ENCODE measurements at regions not wholly inside any gene's neighbourhood (a gene's known extent, or its start where the extent isn't known, plus 50 kb on each side); places are given as distances from the start of the nearest gene placed in this dataset.
"Not testable (repeated sequence)": the region's sequence is repeated elsewhere in the genome, so short reads cannot be mapped to it uniquely, and the experiment has no call there.

GRCh38 chr1:55441489-55441888 lies 226.3 kb upstream of the USP24 start:
- no peak overlapping the region for H3K27ac ChIP-seq (ENCODE audit: low read length)
- H3K9me3 ChIP-seq (ENCODE audit: control insufficient read depth, low read length), result no peaks in the 10 kb centered on the region
- H3K4me3 ChIP-seq (ENCODE audit: low read length), result no peak overlapping the region
- DNase-seq, result no peak
- H3K27me3 ChIP-seq (ENCODE audit: control insufficient read depth, insufficient read depth), result no peaks in the 10 kb centered on the region
- intact Hi-C loops (cut with DNase I), result no loop called here
- ATAC-seq, result no peak
- WGBS, result 69% methylated on average over 1 of the region's 1 CpG
- no peaks in the 10 kb centered on the region for H3K4me1 ChIP-seq (ENCODE audit: control insufficient read depth, insufficient read depth, low read length)

DNA sequence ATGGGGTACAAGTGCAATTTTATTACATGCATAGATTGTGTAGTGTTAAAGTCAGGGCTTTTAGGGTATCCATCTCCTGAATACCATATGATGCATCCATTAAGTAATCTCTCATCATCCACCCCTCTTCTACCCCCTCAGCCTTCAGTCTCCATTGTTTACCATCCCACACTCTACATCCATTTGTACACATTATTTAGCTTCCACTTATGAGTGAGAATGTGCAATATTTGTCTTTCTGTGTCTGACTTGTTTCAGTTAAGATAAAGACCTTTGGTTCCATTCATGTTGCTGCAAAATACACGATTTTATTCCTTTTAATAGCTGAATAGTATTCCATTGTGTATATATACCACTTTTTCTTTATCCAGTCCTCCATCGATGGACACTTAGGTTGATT lies 222.5 kb upstream of the USP24 start:
- no peak for DNase-seq
- Histone ChIP-seq H3K9me3 (ENCODE audit: control insufficient read depth, low read length) (no peaks in the 10 kb centered on the region), H3K4me3 (ENCODE audit: low read length) (no peak overlapping the region), H3K27ac (ENCODE audit: low read length) (no peak overlapping the region), H3K27me3 (ENCODE audit: control insufficient read depth, insufficient read depth) (no peaks in the 10 kb centered on the region), H3K4me1 (ENCODE audit: control insufficient read depth, insufficient read depth, low read length) (no peaks in the 10 kb centered on the region)
- intact Hi-C loops (cut with DNase I), result no loop called here
- 0% methylated on average over 2 of the region's 2 CpGs for WGBS
- ATAC-seq, result no peak

GRCh38 chr1:55430720-55431119 lies 215.6 kb upstream of the USP24 start:
- 75% methylated on average over 3 of the region's 3 CpGs for WGBS
- H3K27me3 ChIP-seq (ENCODE audit: control insufficient read depth, insufficient read depth); H3K27ac ChIP-seq (ENCODE audit: low read length); H3K4me1 ChIP-seq (ENCODE audit: control insufficient read depth, insufficient read depth, low read length); intact Hi-C loops (cut with DNase I); H3K4me3 ChIP-seq (ENCODE audit: low read length); H3K9me3 ChIP-seq (ENCODE audit: control insufficient read depth, low read length); ATAC-seq: not testable (repeated sequence)
- peak in 1 of 3 donors; percentile 60 for DNase-seq

GRCh38 chr1:55430206-55430605 lies 215.0 kb upstream of the USP24 start:
- H3K4me1 ChIP-seq (ENCODE audit: control insufficient read depth, insufficient read depth, low read length); H3K27me3 ChIP-seq (ENCODE audit: control insufficient read depth, insufficient read depth); H3K4me3 ChIP-seq (ENCODE audit: low read length); ATAC-seq; H3K27ac ChIP-seq (ENCODE audit: low read length); H3K9me3 ChIP-seq (ENCODE audit: control insufficient read depth, low read length); DNase-seq; intact Hi-C loops (cut with DNase I): not testable (repeated sequence)
- 91% methylated on average over 8 of the region's 8 CpGs for WGBS

GRCh38 chr1:55428944-55429931 lies 214.1 kb upstream of the USP24 start:
- intact Hi-C loops (cut with DNase I), result no loop called here
- no peaks in the 10 kb centered on the region for H3K4me1 ChIP-seq (ENCODE audit: control insufficient read depth, insufficient read depth, low read length)
- no peak overlapping the region for H3K27ac ChIP-seq (ENCODE audit: low read length)
- WGBS, result 58% methylated on average over 9 of the region's 9 CpGs
- DNase-seq (peak in 2 of 3 donors; percentile 67 to 70), ATAC-seq (peak; percentile 92 to 98)
- no peak overlapping the region for H3K4me3 ChIP-seq (ENCODE audit: low read length)
- H3K9me3 ChIP-seq (ENCODE audit: control insufficient read depth, low read length), result no peaks in the 10 kb centered on the region
- no peaks in the 10 kb centered on the region for H3K27me3 ChIP-seq (ENCODE audit: control insufficient read depth, insufficient read depth)

GRCh38 chr1:55428231-55428630 lies 213.1 kb upstream of the USP24 start:
- H3K27me3 ChIP-seq (ENCODE audit: control insufficient read depth, insufficient read depth), result no peaks in the 10 kb centered on the region
- no peak overlapping the region for H3K27ac ChIP-seq (ENCODE audit: low read length)
- DNase-seq, result no peak
- no peaks in the 10 kb centered on the region for H3K9me3 ChIP-seq (ENCODE audit: control insufficient read depth, low read length)
- ATAC-seq, result no peak
- H3K4me3 ChIP-seq (ENCODE audit: low read length), result no peak overlapping the region
- H3K4me1 ChIP-seq (ENCODE audit: control insufficient read depth, insufficient read depth, low read length), result no peaks in the 10 kb centered on the region
- 67% methylated on average over 4 of the region's 4 CpGs for WGBS
- intact Hi-C loops (cut with DNase I), result no loop called here

DNA sequence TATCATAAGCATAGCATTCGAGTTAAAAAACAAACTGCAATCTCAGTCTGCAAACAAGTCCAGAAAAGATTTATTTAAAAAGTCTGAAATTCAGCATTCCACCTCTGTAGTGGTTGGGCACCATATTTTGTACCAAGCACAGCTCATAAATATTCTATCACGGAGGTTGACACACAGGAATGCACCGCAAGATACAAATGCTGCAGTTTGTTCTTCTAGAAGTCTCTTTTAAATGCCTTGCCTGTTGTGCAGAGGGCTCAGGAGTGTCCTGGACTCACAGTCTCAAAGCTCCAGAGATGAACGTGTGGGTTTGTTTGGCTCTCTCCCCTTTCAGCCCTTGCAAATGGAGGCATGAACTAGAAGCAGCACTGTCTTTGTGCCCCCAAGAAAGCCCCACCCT lies 212.4 kb upstream of the USP24 start:
- Histone ChIP-seq H3K27ac (ENCODE audit: low read length) (no peak overlapping the region), H3K4me1 (ENCODE audit: control insufficient read depth, insufficient read depth, low read length) (no peaks in the 10 kb centered on the region), H3K27me3 (ENCODE audit: control insufficient read depth, insufficient read depth) (no peaks in the 10 kb centered on the region), H3K4me3 (ENCODE audit: low read length) (no peak overlapping the region), H3K9me3 (ENCODE audit: control insufficient read depth, low read length) (no peaks in the 10 kb centered on the region)
- no peak for DNase-seq
- WGBS, result 75% methylated on average over 4 of the region's 4 CpGs
- intact Hi-C loops (cut with DNase I), result no loop called here
- ATAC-seq, result no peak

GRCh38 chr1:55426619-55427018 lies 211.5 kb upstream of the USP24 start:
- Histone ChIP-seq H3K9me3 (ENCODE audit: control insufficient read depth, low read length) (no peaks in the 10 kb centered on the region), H3K4me1 (ENCODE audit: control insufficient read depth, insufficient read depth, low read length) (no peaks in the 10 kb centered on the region), H3K4me3 (ENCODE audit: low read length) (no peak overlapping the region), H3K27me3 (ENCODE audit: control insufficient read depth, insufficient read depth) (no peaks in the 10 kb centered on the region), H3K27ac (ENCODE audit: low read length) (no peak overlapping the region)
- DNase-seq (no peak), ATAC-seq (no peak)
- WGBS, result 88% methylated on average over 2 of the region's 2 CpGs
- intact Hi-C loops (cut with DNase I), result no loop called here

- intact Hi-C loops (cut with DNase I), result no loop called here
These were observed 211.0 kb upstream of the USP24 start for GRCh38 chr1:55426156-55426555.

GRCh38 chr1:55425310-55425930 lies 210.3 kb upstream of the USP24 start:
- H3K9me3 ChIP-seq (ENCODE audit: control insufficient read depth, low read length), result no peaks in the 10 kb centered on the region
- intact Hi-C loops (cut with DNase I), result no loop called here
- H3K27me3 ChIP-seq (ENCODE audit: control insufficient read depth, insufficient read depth), result no peaks in the 10 kb centered on the region
- WGBS, result 87% methylated on average over 9 of the region's 9 CpGs
- DNase-seq, result peak in 1 of 3 donors; percentile 54
- no peaks in the 10 kb centered on the region for H3K4me1 ChIP-seq (ENCODE audit: control insufficient read depth, insufficient read depth, low read length)
- ATAC-seq, result no peak
- no peak overlapping the region for H3K27ac ChIP-seq (ENCODE audit: low read length)
- no peak overlapping the region for H3K4me3 ChIP-seq (ENCODE audit: low read length)

More at GRCh38 chr1:55426156-55426555, 211.0 kb upstream of the USP24 start:
- Histone ChIP-seq H3K27ac (ENCODE audit: low read length) (no peak overlapping the region), H3K9me3 (ENCODE audit: control insufficient read depth, low read length) (no peaks in the 10 kb centered on the region), H3K4me3 (ENCODE audit: low read length) (no peak overlapping the region), H3K4me1 (ENCODE audit: control insufficient read depth, insufficient read depth, low read length) (no peaks in the 10 kb centered on the region), H3K27me3 (ENCODE audit: control insufficient read depth, insufficient read depth) (no peaks in the 10 kb centered on the region)
- DNase-seq (no peak), ATAC-seq (no peak)
- 70% methylated on average over 5 of the region's 5 CpGs for WGBS

DNA sequence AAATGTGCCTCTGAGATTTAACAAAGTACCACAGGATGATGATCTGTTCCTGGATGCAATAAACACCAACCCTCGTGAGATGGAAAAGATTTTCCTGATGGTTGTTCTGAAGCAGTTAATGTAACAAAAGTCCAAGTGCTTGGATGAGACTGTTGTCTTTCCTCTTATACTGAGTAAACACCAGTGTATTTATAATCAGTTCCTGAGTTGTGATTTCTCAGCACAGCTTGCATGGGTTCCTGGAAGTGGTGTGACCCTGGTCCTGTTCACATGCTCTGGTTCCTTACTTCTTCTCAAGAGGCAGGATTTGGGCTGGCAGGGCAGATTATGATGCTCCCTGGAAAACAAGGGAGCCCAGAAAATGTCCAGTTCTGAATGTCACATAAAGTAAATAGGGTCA lies 208.2 kb upstream of the USP24 start:
- ATAC-seq (no peak), DNase-seq (no peak)
- no peaks in the 10 kb centered on the region for H3K9me3 ChIP-seq (ENCODE audit: control insufficient read depth, low read length)
- H3K27ac ChIP-seq (ENCODE audit: low read length), result no peak overlapping the region
- H3K4me1 ChIP-seq (ENCODE audit: control insufficient read depth, insufficient read depth, low read length), result no peaks in the 10 kb centered on the region
- no peak overlapping the region for H3K4me3 ChIP-seq (ENCODE audit: low read length)
- no peaks in the 10 kb centered on the region for H3K27me3 ChIP-seq (ENCODE audit: control insufficient read depth, insufficient read depth)
- intact Hi-C loops (cut with DNase I), result no loop called here
- 66% methylated on average over 1 of the region's 1 CpG for WGBS

Measured in right cardiac atrium (tissue), 5 donors.